Suprapubic skin (tissue), 4 donors: ENCODE measurements at regions not wholly inside any gene's neighbourhood (a gene's known extent, or its start where the extent isn't known, plus 50 kb on each side); places are given as distances from the start of the nearest gene placed in this dataset.

Experiments used
- DNase-seq, 2 donors: peaks; one replicate each; pipeline ENCODE4 v3.0.0-alpha.2; 2019; ENCODE audit warnings: low spot score in 2 of 2
- H3K27ac ChIP-seq: fragments of 200-600 bp; sonication (generic); one replicate; pipeline ENCODE4 v1.5.1; 2019
- H3K27me3 ChIP-seq: fragments of 200-600 bp; sonication (generic); one replicate; pipeline ENCODE4 v1.5.1; 2019
- H3K36me3 ChIP-seq: fragments of 200-600 bp; sonication (generic); one replicate; pipeline ENCODE4 v1.5.1; 2019
- H3K4me1 ChIP-seq: fragments of 200-600 bp; sonication (generic); one replicate; pipeline ENCODE4 v1.5.1; 2019
- H3K4me3 ChIP-seq: fragments of 200-600 bp; sonication (generic); one replicate; pipeline ENCODE4 v1.5.1; 2019; ENCODE audit warnings: mild to moderate bottlenecking
- H3K9me3 ChIP-seq: fragments of 200-600 bp; sonication (generic); one replicate; pipeline ENCODE4 v1.5.1; 2019
- EP300 ChIP-seq: sonication (generic); formaldehyde crosslinking; IDR thresholded peaks from one replicate; pipeline ENCODE4 v1.6.1; 2017; ENCODE audit warnings: antibody characterized with exemption
- POLR2A ChIP-seq, 2 donors: fragments of 450-650 bp; IDR thresholded peaks; one replicate each; pipeline ENCODE4 v1.6.1; 2017; ENCODE audit warnings: antibody characterized with exemption in 2 of 2, mild to moderate bottlenecking in 2 of 2, moderate library complexity in 2 of 2
- POLR2AphosphoS5 ChIP-seq, 3 donors: sonication (generic); formaldehyde crosslinking; IDR thresholded peaks; one replicate each; pipeline ENCODE4 v1.6.1; 2017; ENCODE audit warnings: antibody characterized with exemption in 3 of 3
- WGBS: methylation state at CpG from one replicate; pipeline ENCODE4 v1.1.5; 2018; 5-methylcytosine and 5-hydroxymethylcytosine counted together
- TF ChIP-seq, protein P1 (sequence below), 2 donors: fragments of 200-600 bp in 1 of 2; fragments of 450-650 bp in 1 of 2; sonication (generic) in 1 of 2; IDR thresholded peaks; one replicate each; pipeline ENCODE4 v1.5.1; 2016 to 2019; ENCODE audit warnings: antibody characterized with exemption in 2 of 2, mild to moderate bottlenecking in 1 of 2, moderate library complexity in 1 of 2

- WGBS: 47% methylated on average over 3 of the region's 3 CpGs
- no peak overlapping the region for H3K4me3 ChIP-seq
- H3K4me1 ChIP-seq: no peaks in the 10 kb centered on the region
- H3K9me3 ChIP-seq: no peaks in the 10 kb centered on the region
- H3K27ac ChIP-seq: no peak overlapping the region
- no peaks in the 10 kb centered on the region for H3K36me3 ChIP-seq
- DNase-seq: no peak
- TF ChIP-seq POLR2AphosphoS5 (IDR thresholded peaks at IDR 0.05): no peak
- no peak for TF ChIP-seq EP300
- TF ChIP-seq POLR2A (IDR thresholded peaks at IDR 0.05): no peak
- TF ChIP-seq, protein P1, sequence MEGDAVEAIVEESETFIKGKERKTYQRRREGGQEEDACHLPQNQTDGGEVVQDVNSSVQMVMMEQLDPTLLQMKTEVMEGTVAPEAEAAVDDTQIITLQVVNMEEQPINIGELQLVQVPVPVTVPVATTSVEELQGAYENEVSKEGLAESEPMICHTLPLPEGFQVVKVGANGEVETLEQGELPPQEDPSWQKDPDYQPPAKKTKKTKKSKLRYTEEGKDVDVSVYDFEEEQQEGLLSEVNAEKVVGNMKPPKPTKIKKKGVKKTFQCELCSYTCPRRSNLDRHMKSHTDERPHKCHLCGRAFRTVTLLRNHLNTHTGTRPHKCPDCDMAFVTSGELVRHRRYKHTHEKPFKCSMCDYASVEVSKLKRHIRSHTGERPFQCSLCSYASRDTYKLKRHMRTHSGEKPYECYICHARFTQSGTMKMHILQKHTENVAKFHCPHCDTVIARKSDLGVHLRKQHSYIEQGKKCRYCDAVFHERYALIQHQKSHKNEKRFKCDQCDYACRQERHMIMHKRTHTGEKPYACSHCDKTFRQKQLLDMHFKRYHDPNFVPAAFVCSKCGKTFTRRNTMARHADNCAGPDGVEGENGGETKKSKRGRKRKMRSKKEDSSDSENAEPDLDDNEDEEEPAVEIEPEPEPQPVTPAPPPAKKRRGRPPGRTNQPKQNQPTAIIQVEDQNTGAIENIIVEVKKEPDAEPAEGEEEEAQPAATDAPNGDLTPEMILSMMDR (IDR thresholded peaks at IDR 0.05): no peak
- no peaks in the 10 kb centered on the region for H3K27me3 ChIP-seq
Measured at GRCh38 chr6:93165850-93166430, 253.4 kb downstream of the EPHA7 start.

DNA sequence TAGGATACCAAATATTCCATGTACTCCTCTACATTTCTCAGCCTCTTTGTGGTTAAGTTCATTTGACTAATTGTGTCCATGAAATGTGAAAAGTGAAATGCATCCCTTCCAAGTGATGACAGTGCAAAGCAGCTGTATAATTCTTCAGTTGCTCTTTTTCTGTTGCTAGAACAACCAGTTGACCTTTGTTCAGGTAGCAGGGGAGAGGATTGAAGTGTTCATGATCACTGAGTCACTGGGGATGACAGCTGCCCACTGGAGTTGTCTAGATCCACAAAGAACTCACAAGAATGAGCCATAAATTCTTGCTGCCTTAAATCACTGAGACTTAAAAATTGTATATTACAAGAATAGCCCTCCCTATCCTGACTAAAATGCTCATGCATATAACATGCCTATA is 254.6 kb downstream of the EPHA7 start:
- Histone ChIP-seq H3K36me3 (no peaks in the 10 kb centered on the region), H3K27ac (no peak overlapping the region), H3K4me1 (no peaks in the 10 kb centered on the region), H3K4me3 (no peak overlapping the region), H3K9me3 (no peaks in the 10 kb centered on the region), H3K27me3 (no peaks in the 10 kb centered on the region)
- TF ChIP-seq, protein P1 (IDR thresholded peaks at IDR 0.05): no peak
- TF ChIP-seq EP300 (no peak), POLR2AphosphoS5 (IDR thresholded peaks at IDR 0.05) (no peak), POLR2A (IDR thresholded peaks at IDR 0.05) (no peak)
- no peak for DNase-seq

GRCh38 chr6:93163146-93163545 is 256.2 kb downstream of the EPHA7 start:
- no peaks in the 10 kb centered on the region for H3K4me1 ChIP-seq
- H3K9me3 ChIP-seq: no peaks in the 10 kb centered on the region
- no peak for DNase-seq
- WGBS: 76% methylated on average over 3 of the region's 3 CpGs
- H3K36me3 ChIP-seq: no peaks in the 10 kb centered on the region
- no peak overlapping the region for H3K27ac ChIP-seq
- H3K4me3 ChIP-seq: no peak overlapping the region
- TF ChIP-seq POLR2A (IDR thresholded peaks at IDR 0.05) (no peak), POLR2AphosphoS5 (IDR thresholded peaks at IDR 0.05) (no peak), EP300 (no peak)
- TF ChIP-seq, protein P1 (IDR thresholded peaks at IDR 0.05): no peak
- H3K27me3 ChIP-seq: no peaks in the 10 kb centered on the region

GRCh38 chr6:93139408-93140081 is 279.8 kb downstream of the EPHA7 start:
- H3K9me3 ChIP-seq: no peaks in the 10 kb centered on the region
- 69% methylated on average over 4 of the region's 4 CpGs for WGBS
- no peak for TF ChIP-seq POLR2AphosphoS5 (IDR thresholded peaks at IDR 0.05)
- TF ChIP-seq POLR2A (IDR thresholded peaks at IDR 0.05): no peak
- TF ChIP-seq, protein P1 (IDR thresholded peaks at IDR 0.05): no peak
- no peak for TF ChIP-seq EP300
- no peaks in the 10 kb centered on the region for H3K4me1 ChIP-seq
- no peaks in the 10 kb centered on the region for H3K27me3 ChIP-seq
- no peaks in the 10 kb centered on the region for H3K36me3 ChIP-seq
- H3K4me3 ChIP-seq: no peak overlapping the region
- H3K27ac ChIP-seq: no peak overlapping the region
- no peak for DNase-seq

GRCh38 chr6:93136111-93136510 is 283.2 kb downstream of the EPHA7 start:
- DNase-seq: no peak
- Histone ChIP-seq H3K36me3 (no peaks in the 10 kb centered on the region), H3K4me3 (no peak overlapping the region), H3K27me3 (no peaks in the 10 kb centered on the region), H3K27ac (no peak overlapping the region), H3K9me3 (no peaks in the 10 kb centered on the region), H3K4me1 (no peaks in the 10 kb centered on the region)
- TF ChIP-seq, protein P1 (IDR thresholded peaks at IDR 0.05): no peak
- TF ChIP-seq EP300 (no peak), POLR2AphosphoS5 (IDR thresholded peaks at IDR 0.05) (no peak), POLR2A (IDR thresholded peaks at IDR 0.05) (no peak)
- WGBS: 85% methylated on average over 2 of the region's 2 CpGs
